Kidney (tissue), 13 donors: ENCODE measurements at regions not wholly inside any gene's neighbourhood (a gene's known extent, or its start where the extent isn't known, plus 50 kb on each side); places are given as distances from the start of the nearest gene placed in this dataset.

Experiments used
- DNase-seq, 5 donors: peaks; one replicate each; pipeline ENCODE4 v3.0.0-alpha.2; 2013 to 2020
- FAIRE-seq: peaks from 2 replicates; lab custom pipeline; 2012; peaks lifted over from hg19 to GRCh38; lab: Jason Lieb, UNC
- H3K27ac ChIP-seq, 2 donors: one replicate each; pipeline ENCODE4 v1.7.0; 2013; ENCODE audit warnings: low read depth in 2 of 2, low read length in 2 of 2, inconsistent platforms in 1 of 2
- H3K27me3 ChIP-seq: one replicate; pipeline ENCODE4 v1.7.1; 2013; ENCODE audit warnings: low read length, inconsistent platforms; ENCODE audit not compliant: control insufficient read depth, insufficient read depth
- H3K36me3 ChIP-seq, 3 donors: one replicate each; pipeline versions ENCODE4 v1.7.0 to v1.7.1; 2013; ENCODE audit warnings: low read length in 3 of 3, control low read depth in 1 of 3, inconsistent platforms in 1 of 3; ENCODE audit not compliant: insufficient read depth in 3 of 3, control insufficient read depth in 2 of 3
- H3K4me1 ChIP-seq, 3 donors: one replicate each; pipeline versions ENCODE4 v1.7.0 to v1.7.1; 2013; ENCODE audit warnings: low read length in 3 of 3, inconsistent platforms in 1 of 3, low read depth in 1 of 3; ENCODE audit not compliant: control insufficient read depth in 2 of 3, insufficient read depth in 2 of 3
- H3K4me3 ChIP-seq, 3 donors: one replicate each; pipeline versions ENCODE4 v1.7.0 to v1.8.1; 2013; ENCODE audit warnings: low read length in 3 of 3, control low read depth in 1 of 3, inconsistent platforms in 1 of 3
- H3K9ac ChIP-seq, 3 donors: one replicate each; pipeline versions ENCODE4 v1.7.0 to v1.7.1; 2013; ENCODE audit warnings: low read length in 3 of 3, control low read depth in 1 of 3, inconsistent platforms in 1 of 3
- H3K9me3 ChIP-seq, 3 donors: one replicate each; pipeline versions ENCODE4 v1.7.0 to v1.7.1; 2013; ENCODE audit warnings: low read length in 3 of 3, control low read depth in 1 of 3, inconsistent platforms in 1 of 3; ENCODE audit not compliant: control insufficient read depth in 2 of 3, insufficient read depth in 1 of 3
- intact Hi-C: fragments of 100-400 bp; cut with DNase I; formaldehyde crosslinking; loops from one replicate; pipeline ENCODE4 v1.11.1; 2022
- TF ChIP-seq, protein P1 (sequence below): IDR thresholded peaks from 3 replicates; pipeline ENCODE4 v1.5.1; 2012; ENCODE audit warnings: mild to moderate bottlenecking, moderate library complexity, borderline replicate concordance; ENCODE audit not compliant: insufficient read depth; ENCODE audit errors: extremely low read depth
- donor health status: control.
- donor health status: control.
- donor health status: control.
- donor health status: control.
- donor health status: control.
- donor health status: DM: yes; HTN: yes; CAD: no.
- donor health status: Normal renal cell carcinoma (clear cell type).

DNA sequence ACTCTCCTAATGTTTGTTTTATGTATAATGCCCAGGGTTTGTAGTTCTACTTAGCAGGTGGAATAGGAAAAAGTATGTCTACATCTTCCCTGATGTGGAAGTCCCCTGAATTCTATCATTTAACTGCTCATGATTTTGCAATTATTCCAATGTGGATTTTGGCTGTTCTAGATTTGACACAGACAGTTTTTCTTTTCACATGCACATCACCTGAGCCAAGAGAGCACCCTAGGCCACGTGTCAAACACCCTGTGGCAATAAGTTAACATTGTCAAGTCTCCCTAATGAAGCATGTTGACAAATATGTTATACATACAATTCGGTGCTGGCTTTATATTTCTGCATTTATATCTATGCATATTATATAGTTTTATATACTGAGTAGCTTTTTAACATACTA, 70.0 kb upstream of the SUCLG2 start:
- Histone ChIP-seq H3K27me3 (no peaks in the 10 kb centered on the region), H3K9me3 (no peaks in the 10 kb centered on the region), H3K9ac (no peak overlapping the region), H3K4me3 (no peak overlapping the region), H3K27ac (no peak overlapping the region), H3K4me1 (no peaks in the 10 kb centered on the region), H3K36me3 (no peaks in the 10 kb centered on the region)
- intact Hi-C loops = no loop called here
- TF ChIP-seq, protein P1, sequence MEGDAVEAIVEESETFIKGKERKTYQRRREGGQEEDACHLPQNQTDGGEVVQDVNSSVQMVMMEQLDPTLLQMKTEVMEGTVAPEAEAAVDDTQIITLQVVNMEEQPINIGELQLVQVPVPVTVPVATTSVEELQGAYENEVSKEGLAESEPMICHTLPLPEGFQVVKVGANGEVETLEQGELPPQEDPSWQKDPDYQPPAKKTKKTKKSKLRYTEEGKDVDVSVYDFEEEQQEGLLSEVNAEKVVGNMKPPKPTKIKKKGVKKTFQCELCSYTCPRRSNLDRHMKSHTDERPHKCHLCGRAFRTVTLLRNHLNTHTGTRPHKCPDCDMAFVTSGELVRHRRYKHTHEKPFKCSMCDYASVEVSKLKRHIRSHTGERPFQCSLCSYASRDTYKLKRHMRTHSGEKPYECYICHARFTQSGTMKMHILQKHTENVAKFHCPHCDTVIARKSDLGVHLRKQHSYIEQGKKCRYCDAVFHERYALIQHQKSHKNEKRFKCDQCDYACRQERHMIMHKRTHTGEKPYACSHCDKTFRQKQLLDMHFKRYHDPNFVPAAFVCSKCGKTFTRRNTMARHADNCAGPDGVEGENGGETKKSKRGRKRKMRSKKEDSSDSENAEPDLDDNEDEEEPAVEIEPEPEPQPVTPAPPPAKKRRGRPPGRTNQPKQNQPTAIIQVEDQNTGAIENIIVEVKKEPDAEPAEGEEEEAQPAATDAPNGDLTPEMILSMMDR = no peak
- FAIRE-seq = no peak
- DNase-seq = no peak

DNA sequence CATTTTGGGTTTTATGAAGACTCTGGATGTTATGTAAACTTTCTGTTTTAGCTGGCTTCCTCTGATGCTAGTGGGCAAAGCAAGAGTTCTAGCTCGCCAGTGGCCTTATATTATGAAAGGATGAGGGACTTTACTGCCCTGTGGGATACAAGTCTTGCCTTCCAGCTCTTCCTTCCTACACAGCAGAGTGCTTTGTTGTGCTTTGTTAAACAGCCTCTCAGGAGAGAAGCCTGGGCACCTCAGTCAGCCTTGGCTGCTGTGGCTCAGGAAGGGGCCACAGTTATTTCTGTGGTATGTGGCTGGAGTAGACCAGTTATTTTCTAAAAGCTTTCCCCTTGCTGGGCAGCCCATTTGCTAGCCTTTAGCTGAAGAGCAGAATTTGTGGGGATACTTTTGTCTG, 69.5 kb upstream of the SUCLG2 start:
- DNase-seq = no peak
- FAIRE-seq = no peak
- Histone ChIP-seq H3K36me3 (no peaks in the 10 kb centered on the region), H3K4me1 (no peaks in the 10 kb centered on the region), H3K9ac (no peak overlapping the region), H3K9me3 (no peaks in the 10 kb centered on the region), H3K4me3 (no peak overlapping the region), H3K27me3 (no peaks in the 10 kb centered on the region), H3K27ac (no peak overlapping the region)
- intact Hi-C loops = no loop called here
- TF ChIP-seq, protein P1 = no peak

DNA sequence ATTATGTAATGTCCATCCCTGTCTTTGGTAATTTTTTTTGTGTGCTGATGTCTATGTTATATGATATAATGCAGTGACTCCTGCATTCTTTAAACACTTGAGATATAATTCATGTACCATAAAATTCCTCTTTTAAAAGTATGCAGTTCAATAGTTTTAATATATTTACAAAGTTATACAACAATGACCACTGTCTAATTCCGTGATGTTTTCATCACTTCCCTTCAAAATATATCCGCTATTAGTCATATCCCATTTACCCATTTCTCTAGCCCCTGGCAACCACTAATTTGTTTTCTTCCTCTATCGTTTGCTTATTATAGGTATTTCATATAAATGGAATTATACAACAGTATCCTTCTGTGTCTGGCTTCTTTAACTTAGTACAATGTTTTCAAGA, 64.9 kb upstream of the SUCLG2 start:
- Histone ChIP-seq H3K4me1 (no peaks in the 10 kb centered on the region), H3K9me3 (no peaks in the 10 kb centered on the region), H3K4me3 (no peak overlapping the region), H3K36me3 (no peaks in the 10 kb centered on the region), H3K9ac (no peak overlapping the region), H3K27ac (no peak overlapping the region), H3K27me3 (no peaks in the 10 kb centered on the region)
- intact Hi-C loops = no loop called here
- FAIRE-seq (no peak), DNase-seq (no peak)
- TF ChIP-seq, protein P1 = no peak

DNA sequence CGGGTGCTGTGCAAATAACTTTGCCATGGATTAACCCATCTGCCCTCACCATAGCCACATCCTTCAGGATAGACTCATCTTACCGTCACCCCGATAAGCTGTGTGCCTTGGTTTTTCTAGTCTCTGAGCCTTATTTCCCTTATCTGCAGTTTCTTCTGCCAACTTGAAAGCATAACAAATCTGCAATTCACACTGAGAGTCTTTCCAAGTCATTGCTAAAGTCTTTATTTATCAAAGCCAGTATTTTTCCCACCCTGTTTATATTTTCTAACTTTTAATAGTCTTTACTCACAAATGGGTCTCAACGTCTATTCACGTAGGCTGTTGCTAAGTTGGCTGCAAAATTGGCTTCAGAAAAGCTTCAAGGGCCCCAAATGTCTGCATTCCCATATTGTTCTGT, 61.6 kb upstream of the SUCLG2 start:
- no peak for FAIRE-seq
- intact Hi-C loops = no loop called here
- Histone ChIP-seq H3K9me3 (no peaks in the 10 kb centered on the region), H3K36me3 (no peaks in the 10 kb centered on the region), H3K4me1 (no peaks in the 10 kb centered on the region), H3K9ac (no peak overlapping the region), H3K27ac (no peak overlapping the region), H3K4me3 (no peak overlapping the region), H3K27me3 (no peaks in the 10 kb centered on the region)
- no peak for DNase-seq
- TF ChIP-seq, protein P1 = no peak
